ENCODE measurements at regions not wholly inside any gene's neighbourhood (a gene's known extent, or its start where the extent isn't known, plus 50 kb on each side); places are given as distances from the start of the nearest gene placed in this dataset.
"Not testable (repeated sequence)": the region's sequence is repeated elsewhere in the genome, so short reads cannot be mapped to it uniquely, and the experiment has no call there.

DNA sequence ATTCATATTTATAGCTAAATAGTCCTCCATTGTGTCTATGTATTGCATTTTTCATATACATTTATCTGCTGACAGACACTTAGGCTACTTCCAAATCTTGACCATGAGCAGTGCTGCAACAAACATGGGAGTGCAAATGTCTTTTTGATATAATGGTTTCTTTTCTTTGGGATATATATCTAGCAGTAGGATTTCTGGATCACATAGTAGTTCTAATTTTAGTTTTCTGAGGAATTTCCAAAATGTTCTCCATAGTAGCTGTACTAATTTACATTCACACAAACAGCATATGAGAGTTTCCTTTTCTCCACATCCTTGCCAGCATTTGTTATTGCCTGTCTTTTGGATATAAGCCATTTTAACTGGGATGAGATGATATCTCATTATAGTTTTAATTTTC lies 1521.3 kb downstream of the REEP3 start:
- intact Hi-C loops (cut with micrococcal nuclease) = no loop called here
- no peak overlapping the region for H3K27ac Mint-ChIP-seq
- H3K9me3 Mint-ChIP-seq = peaks cover 23 to 24% of the 10 kb centered on the region in 2 donors
- Histone ChIP-seq H3K36me3 (ENCODE audit: control insufficient read depth, insufficient read depth, low read length) (no peaks in the 10 kb centered on the region), H3K4me1 (ENCODE audit: control insufficient read depth, insufficient read depth, low read length) (no peaks in the 10 kb centered on the region), H3K27me3 (ENCODE audit: control insufficient read depth, insufficient read depth, low read length) (no peaks in the 10 kb centered on the region), H3K9me3 (ENCODE audit: control insufficient read depth, insufficient read depth, low read length) (no peaks in the 10 kb centered on the region), H3K27ac (ENCODE audit: low read length) (no peak overlapping the region), H3K4me3 (ENCODE audit: low read length) (no peak overlapping the region)
- no peaks in the 10 kb centered on the region for H3K4me1 Mint-ChIP-seq
- H3K27me3 Mint-ChIP-seq (ENCODE audit: low read depth in 2 of 2) = no peaks in the 10 kb centered on the region
- TF ChIP-seq, protein P1, sequence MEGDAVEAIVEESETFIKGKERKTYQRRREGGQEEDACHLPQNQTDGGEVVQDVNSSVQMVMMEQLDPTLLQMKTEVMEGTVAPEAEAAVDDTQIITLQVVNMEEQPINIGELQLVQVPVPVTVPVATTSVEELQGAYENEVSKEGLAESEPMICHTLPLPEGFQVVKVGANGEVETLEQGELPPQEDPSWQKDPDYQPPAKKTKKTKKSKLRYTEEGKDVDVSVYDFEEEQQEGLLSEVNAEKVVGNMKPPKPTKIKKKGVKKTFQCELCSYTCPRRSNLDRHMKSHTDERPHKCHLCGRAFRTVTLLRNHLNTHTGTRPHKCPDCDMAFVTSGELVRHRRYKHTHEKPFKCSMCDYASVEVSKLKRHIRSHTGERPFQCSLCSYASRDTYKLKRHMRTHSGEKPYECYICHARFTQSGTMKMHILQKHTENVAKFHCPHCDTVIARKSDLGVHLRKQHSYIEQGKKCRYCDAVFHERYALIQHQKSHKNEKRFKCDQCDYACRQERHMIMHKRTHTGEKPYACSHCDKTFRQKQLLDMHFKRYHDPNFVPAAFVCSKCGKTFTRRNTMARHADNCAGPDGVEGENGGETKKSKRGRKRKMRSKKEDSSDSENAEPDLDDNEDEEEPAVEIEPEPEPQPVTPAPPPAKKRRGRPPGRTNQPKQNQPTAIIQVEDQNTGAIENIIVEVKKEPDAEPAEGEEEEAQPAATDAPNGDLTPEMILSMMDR (IDR thresholded peaks at IDR 0.05) = no peak
- ATAC-seq (no peak), DNase-seq (no peak)
- H3K4me3 Mint-ChIP-seq = no peak overlapping the region
- H3K36me3 Mint-ChIP-seq = no peaks in the 10 kb centered on the region

DNA sequence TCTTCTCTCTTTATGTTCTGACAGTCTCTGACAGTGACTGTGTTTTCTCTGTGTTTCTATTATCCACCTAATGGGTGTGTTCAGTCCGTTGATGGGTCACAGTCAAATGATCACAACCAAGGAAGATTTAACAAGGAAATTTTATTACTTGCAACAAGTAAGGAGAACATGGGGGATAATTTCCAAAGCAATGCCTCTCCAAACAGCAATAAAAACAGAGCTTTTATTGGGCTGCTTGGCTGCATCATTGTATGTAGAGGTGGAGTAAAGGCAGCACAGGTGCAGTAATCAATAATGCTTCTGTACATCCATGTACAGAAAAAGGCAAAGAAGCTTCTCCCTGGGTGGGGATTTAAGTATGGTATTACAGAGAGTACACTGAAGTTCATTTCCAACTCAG lies 1525.6 kb downstream of the REEP3 start:
- no peak overlapping the region for H3K4me3 ChIP-seq (ENCODE audit: low read length)
- no peaks in the 10 kb centered on the region for H3K27me3 ChIP-seq (ENCODE audit: control insufficient read depth, insufficient read depth, low read length)
- no peaks in the 10 kb centered on the region for H3K27me3 Mint-ChIP-seq (ENCODE audit: low read depth in 2 of 2)
- no peak overlapping the region for H3K4me3 Mint-ChIP-seq
- H3K27ac ChIP-seq (ENCODE audit: low read length) = no peak overlapping the region
- H3K9me3 ChIP-seq (ENCODE audit: control insufficient read depth, insufficient read depth, low read length) = no peaks in the 10 kb centered on the region
- intact Hi-C loops (cut with micrococcal nuclease) = no loop called here
- no peak for ATAC-seq
- no peaks in the 10 kb centered on the region for H3K4me1 ChIP-seq (ENCODE audit: control insufficient read depth, insufficient read depth, low read length)
- no peak for DNase-seq
- H3K27ac Mint-ChIP-seq = no peak overlapping the region
- no peaks in the 10 kb centered on the region for H3K36me3 Mint-ChIP-seq
- TF ChIP-seq, protein P1 (IDR thresholded peaks at IDR 0.05) = no peak
- no peaks in the 10 kb centered on the region for H3K4me1 Mint-ChIP-seq
- H3K9me3 Mint-ChIP-seq = peaks cover 19 to 21% of the 10 kb centered on the region in 2 donors
- no CpG with 5 or more reads among the region's 1 CpG for WGBS (ENCODE audit: insufficient coverage)
- no peaks in the 10 kb centered on the region for H3K36me3 ChIP-seq (ENCODE audit: control insufficient read depth, insufficient read depth, low read length)

DNA sequence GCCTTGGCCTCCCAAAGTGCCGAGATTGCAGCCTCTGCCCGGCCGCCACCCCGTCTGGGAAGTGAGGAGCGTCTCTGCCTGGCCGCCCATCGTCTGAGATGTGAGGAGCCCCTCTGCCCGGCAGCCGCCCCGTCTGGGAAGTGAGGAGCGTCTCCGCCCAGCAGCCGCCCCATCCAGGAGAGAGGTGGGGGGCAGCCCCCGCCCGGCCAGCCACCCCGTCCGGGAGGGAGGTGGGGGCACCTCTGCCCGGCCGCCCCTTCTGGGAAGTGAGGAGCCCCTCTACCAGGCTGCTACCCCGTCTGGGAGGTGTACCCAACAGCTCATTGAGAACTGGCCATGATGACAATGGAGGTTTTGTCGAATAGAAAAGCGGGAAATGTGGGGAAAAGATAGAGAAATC lies 1530.9 kb downstream of the REEP3 start:
- peaks cover 5 to 11% of the 10 kb centered on the region in 2 donors for H3K9me3 Mint-ChIP-seq
- H3K36me3 Mint-ChIP-seq; H3K4me1 ChIP-seq (ENCODE audit: control insufficient read depth, insufficient read depth, low read length); H3K27ac ChIP-seq (ENCODE audit: low read length); H3K4me3 Mint-ChIP-seq; H3K4me3 ChIP-seq (ENCODE audit: low read length); H3K36me3 ChIP-seq (ENCODE audit: control insufficient read depth, insufficient read depth, low read length); intact Hi-C loops (cut with micrococcal nuclease); H3K9me3 ChIP-seq (ENCODE audit: control insufficient read depth, insufficient read depth, low read length); ATAC-seq; H3K27ac Mint-ChIP-seq; H3K27me3 Mint-ChIP-seq (ENCODE audit: low read depth in 2 of 2); DNase-seq; H3K4me1 Mint-ChIP-seq; H3K27me3 ChIP-seq (ENCODE audit: control insufficient read depth, insufficient read depth, low read length): not testable (repeated sequence)
- 94% methylated on average over 20 of the region's 22 CpGs for WGBS (ENCODE audit: insufficient coverage)

DNA sequence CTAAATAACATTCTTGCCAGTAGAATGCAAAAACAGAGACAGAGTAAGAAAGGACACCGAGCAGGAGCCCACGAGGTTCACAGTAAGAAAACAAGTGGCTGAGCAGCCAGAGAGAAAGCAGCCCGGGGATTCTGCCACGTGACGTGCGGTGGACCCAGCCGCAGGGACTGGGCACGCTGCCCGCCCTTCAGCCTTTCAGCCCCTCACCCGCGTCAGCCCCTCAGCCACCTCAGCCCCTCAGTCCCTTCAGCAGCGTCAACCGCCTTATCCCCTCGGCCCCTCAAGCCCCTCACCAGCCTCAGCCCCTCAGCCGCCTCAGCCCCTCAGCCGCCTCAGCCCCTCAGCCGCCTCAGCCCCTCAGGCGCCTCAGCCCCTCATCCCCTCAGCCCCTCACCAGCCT lies 1532.2 kb downstream of the REEP3 start:
- H3K27me3 ChIP-seq (ENCODE audit: control insufficient read depth, insufficient read depth, low read length); H3K27ac ChIP-seq (ENCODE audit: low read length); H3K27me3 Mint-ChIP-seq (ENCODE audit: low read depth in 2 of 2); ATAC-seq; DNase-seq; H3K36me3 Mint-ChIP-seq; H3K4me3 ChIP-seq (ENCODE audit: low read length); intact Hi-C loops (cut with micrococcal nuclease); H3K9me3 ChIP-seq (ENCODE audit: control insufficient read depth, insufficient read depth, low read length); H3K4me1 ChIP-seq (ENCODE audit: control insufficient read depth, insufficient read depth, low read length); H3K4me1 Mint-ChIP-seq; H3K27ac Mint-ChIP-seq; H3K36me3 ChIP-seq (ENCODE audit: control insufficient read depth, insufficient read depth, low read length); H3K4me3 Mint-ChIP-seq: not testable (repeated sequence)
- 90% methylated on average over 18 of the region's 18 CpGs for WGBS (ENCODE audit: insufficient coverage)
- peaks cover 9 to 14% of the 10 kb centered on the region in 2 donors for H3K9me3 Mint-ChIP-seq

DNA sequence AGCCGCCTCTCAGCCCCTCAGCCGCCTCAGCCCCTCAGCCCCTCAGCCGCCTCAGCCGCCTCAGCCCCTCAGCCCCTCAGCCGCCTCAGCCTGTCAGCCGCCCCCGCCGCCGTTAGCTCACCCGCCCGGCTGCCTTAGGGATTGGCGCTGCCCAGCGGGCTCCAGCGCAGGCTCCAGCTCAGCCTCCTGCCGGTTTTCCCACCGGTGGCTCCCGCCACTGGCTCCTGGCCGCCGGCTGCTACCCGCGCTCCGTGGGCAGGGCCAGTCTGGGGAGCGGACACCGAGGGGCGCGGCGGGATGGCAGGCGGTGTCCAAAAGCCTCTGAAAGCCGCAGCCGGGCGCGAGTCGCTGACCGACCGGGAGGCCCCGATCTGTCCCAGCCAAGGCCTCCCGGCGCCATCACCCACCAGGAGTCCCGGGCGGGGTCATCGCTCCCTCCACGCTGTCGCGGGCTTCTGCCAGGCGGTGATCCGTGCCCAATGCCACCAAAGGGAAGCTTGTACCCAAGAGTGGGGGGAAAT lies 1532.7 kb downstream of the REEP3 start:
- H3K27ac ChIP-seq (ENCODE audit: low read length); H3K27me3 Mint-ChIP-seq (ENCODE audit: low read depth in 2 of 2); ATAC-seq; intact Hi-C loops (cut with micrococcal nuclease); DNase-seq; H3K36me3 Mint-ChIP-seq; H3K4me1 Mint-ChIP-seq; H3K4me3 Mint-ChIP-seq; H3K27ac Mint-ChIP-seq; H3K27me3 ChIP-seq (ENCODE audit: control insufficient read depth, insufficient read depth, low read length); H3K36me3 ChIP-seq (ENCODE audit: control insufficient read depth, insufficient read depth, low read length); H3K4me1 ChIP-seq (ENCODE audit: control insufficient read depth, insufficient read depth, low read length); H3K4me3 ChIP-seq (ENCODE audit: low read length); H3K9me3 ChIP-seq (ENCODE audit: control insufficient read depth, insufficient read depth, low read length): not testable (repeated sequence)
- peaks cover 14% of the 10 kb centered on the region in 2 donors for H3K9me3 Mint-ChIP-seq
- 73% methylated on average over 46 of the region's 46 CpGs for WGBS (ENCODE audit: insufficient coverage)

DNA sequence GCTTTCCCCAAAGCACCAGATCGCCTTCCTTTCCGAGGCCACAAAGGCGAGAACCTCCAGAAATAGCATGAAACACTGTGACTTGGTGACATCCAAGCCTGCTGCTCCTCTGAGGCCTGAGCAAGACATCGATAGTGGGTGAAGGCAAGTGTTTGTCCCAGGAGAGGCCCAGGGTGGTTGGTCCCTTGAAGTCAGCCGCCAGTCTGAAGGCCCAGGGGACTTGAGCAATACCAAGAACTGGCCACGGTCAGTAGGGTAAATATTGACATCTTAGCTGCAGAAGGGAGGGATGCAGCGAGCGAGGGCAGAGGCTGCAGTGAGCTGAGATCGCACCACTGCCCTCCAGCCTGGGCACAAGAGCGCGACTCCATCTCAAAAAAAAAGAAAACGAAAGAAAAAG lies 1533.5 kb downstream of the REEP3 start:
- H3K4me3 Mint-ChIP-seq; H3K36me3 Mint-ChIP-seq; H3K36me3 ChIP-seq (ENCODE audit: control insufficient read depth, insufficient read depth, low read length); intact Hi-C loops (cut with micrococcal nuclease); H3K9me3 ChIP-seq (ENCODE audit: control insufficient read depth, insufficient read depth, low read length); ATAC-seq; H3K4me1 ChIP-seq (ENCODE audit: control insufficient read depth, insufficient read depth, low read length); H3K4me3 ChIP-seq (ENCODE audit: low read length); H3K27me3 Mint-ChIP-seq (ENCODE audit: low read depth in 2 of 2); H3K27me3 ChIP-seq (ENCODE audit: control insufficient read depth, insufficient read depth, low read length); DNase-seq; H3K27ac ChIP-seq (ENCODE audit: low read length); H3K4me1 Mint-ChIP-seq; H3K27ac Mint-ChIP-seq: not testable (repeated sequence)
- H3K9me3 Mint-ChIP-seq = peaks cover 16 to 17% of the 10 kb centered on the region in 2 donors
- 90% methylated on average over 12 of the region's 12 CpGs for WGBS (ENCODE audit: insufficient coverage)

Data from natural killer cell (primary cell).